Neuronal stem cell (in vitro differentiated cells): ENCODE measurements at regions not wholly inside any gene's neighbourhood (a gene's known extent, or its start where the extent isn't known, plus 50 kb on each side); places are given as distances from the start of the nearest gene placed in this dataset.
A peak's percentile ranks its signal among the peaks of the same experiment; 100 is the strongest.

ENCODE experiments used
- DNase-seq: peaks from one replicate; pipeline ENCODE4 v3.0.0-alpha.2; 2013; ENCODE audit warnings: low spot score
- H2AFZ ChIP-seq: one replicate; pipeline ENCODE4 v1.6.1; 2013; ENCODE audit warnings: mild to moderate bottlenecking, low read length, inconsistent platforms
- H2AK5ac ChIP-seq: 2 replicates; pipeline ENCODE4 v1.6.1; 2013; ENCODE audit warnings: low read depth, mild to moderate bottlenecking, inconsistent platforms, low read length, moderate library complexity, mixed read lengths
- H2BK120ac ChIP-seq: 2 replicates; pipeline ENCODE4 v1.6.1; 2013; ENCODE audit warnings: low read depth, mild to moderate bottlenecking, inconsistent platforms, low read length, moderate library complexity, mixed read lengths
- H2BK12ac ChIP-seq: one replicate; pipeline ENCODE4 v1.6.1; 2013; ENCODE audit warnings: low read length, inconsistent platforms
- H2BK15ac ChIP-seq: 2 replicates; pipeline ENCODE4 v1.6.1; 2013; ENCODE audit warnings: mild to moderate bottlenecking, low read length, inconsistent platforms, mixed read lengths
- H2BK5ac ChIP-seq: one replicate; pipeline ENCODE4 v1.6.1; 2013; ENCODE audit warnings: inconsistent platforms, mild to moderate bottlenecking, low read length, moderate library complexity
- H3K14ac ChIP-seq: one replicate; pipeline ENCODE4 v1.6.1; 2013; ENCODE audit warnings: low read length, inconsistent platforms
- H3K18ac ChIP-seq: 2 replicates; pipeline ENCODE4 v1.6.1; 2013; ENCODE audit warnings: low read length, inconsistent platforms
- H3K23ac ChIP-seq: 2 replicates; pipeline ENCODE4 v1.6.1; 2013; ENCODE audit warnings: low read depth, mild to moderate bottlenecking, mixed read lengths, low read length, inconsistent platforms; ENCODE audit not compliant: poor library complexity
- H3K27ac ChIP-seq: replicated peaks from 3 replicates; pipeline ENCODE4 v1.5.1; 2013; ENCODE audit warnings: low read length, inconsistent platforms
- H3K27me3 ChIP-seq, 3 experiments: 2 replicates each; pipeline ENCODE4 v1.6.1; 2013; ENCODE audit warnings: low read length in 3 of 3, mild to moderate bottlenecking in 2 of 3, inconsistent platforms in 1 of 3, low read depth in 1 of 3, mixed read lengths in 1 of 3, moderate library complexity in 1 of 3; ENCODE audit not compliant: control insufficient read depth in 3 of 3, insufficient read depth in 3 of 3
- H3K36me3 ChIP-seq, 2 donors: replicated peaks in 1 of 2; 2 replicates each; pipeline ENCODE4 v1.6.1; 2013; ENCODE audit warnings: low read length in 2 of 2; ENCODE audit not compliant: control insufficient read depth in 2 of 2, insufficient read depth in 2 of 2
- H3K4ac ChIP-seq: 2 replicates; pipeline ENCODE4 v1.6.1; 2013; ENCODE audit warnings: inconsistent platforms, mild to moderate bottlenecking, low read length, moderate library complexity
- H3K4me1 ChIP-seq, 2 donors: 1 replicate in 1 of 2; 2 replicates in 1 of 2; pipeline ENCODE4 v1.6.1; 2013; ENCODE audit warnings: low read length in 2 of 2, low read depth in 1 of 2; ENCODE audit not compliant: control insufficient read depth in 2 of 2, insufficient read depth in 1 of 2
- H3K4me2 ChIP-seq: one replicate; pipeline ENCODE4 v1.6.1; 2013; ENCODE audit warnings: mild to moderate bottlenecking, low read length, inconsistent platforms; ENCODE audit not compliant: insufficient read depth, poor library complexity, severe bottlenecking
- H3K4me3 ChIP-seq, 2 donors: 2 replicates each; pipeline ENCODE4 v1.5.1; 2013; ENCODE audit warnings: low read length in 2 of 2, mild to moderate bottlenecking in 2 of 2, inconsistent platforms in 1 of 2, moderate library complexity in 1 of 2
- H3K79me1 ChIP-seq: one replicate; pipeline ENCODE4 v1.6.1; 2013; ENCODE audit warnings: low read depth, mild to moderate bottlenecking, inconsistent platforms, low read length, moderate library complexity
- H3K9ac ChIP-seq: one replicate; pipeline ENCODE4 v1.6.1; 2013; ENCODE audit warnings: mild to moderate bottlenecking, low read depth, low read length, inconsistent platforms; ENCODE audit not compliant: poor library complexity
- H3K9me3 ChIP-seq, 2 donors: replicated peaks in 1 of 2; 2 replicates each; pipeline versions ENCODE3 to v1.6.1; 2013; ENCODE audit warnings: low read length in 2 of 2, mild to moderate bottlenecking in 2 of 2, inconsistent platforms in 1 of 2, low read depth in 1 of 2, mixed read lengths in 1 of 2, moderate library complexity in 1 of 2; ENCODE audit not compliant: control insufficient read depth in 2 of 2, insufficient read depth in 1 of 2
- H4K8ac ChIP-seq: one replicate; pipeline ENCODE4 v1.6.1; 2013; ENCODE audit warnings: low read depth, mild to moderate bottlenecking, inconsistent platforms, low read length, moderate library complexity
- H4K91ac ChIP-seq: one replicate; pipeline ENCODE4 v1.6.1; 2013; ENCODE audit warnings: low read length, low read depth, mild to moderate bottlenecking, inconsistent platforms; ENCODE audit not compliant: poor library complexity
- WGBS, 2 donors: extraction: QIAGEN DNeasy Blood & Tissue Kit; methylation state at CpG; one replicate each; pipeline ENCODE4 v1.1.7; 2013; ENCODE audit warnings: missing lambda C conversion rate in 2 of 2, mixed read lengths in 1 of 2; ENCODE audit not compliant: insufficient read length in 2 of 2, insufficient replicate concordance in 1 of 2; ENCODE audit errors: extremely low coverage in 2 of 2; 5-methylcytosine and 5-hydroxymethylcytosine counted together

- Histone ChIP-seq H2BK120ac (no peak overlapping the region), H3K18ac (peak overlapping the region; percentile 48), H4K8ac (no peak overlapping the region), H4K91ac (no peak overlapping the region), H3K4ac (no peak overlapping the region), H2BK12ac (no peak overlapping the region), H2AK5ac (peak overlapping the region; percentile 26), H2AFZ (no peak overlapping the region), H3K4me2 (no peak overlapping the region), H3K4me3 (no peak overlapping the region), H3K9ac (no peak overlapping the region), H2BK5ac (peak overlapping the region; percentile 2), H3K27ac (no peak overlapping the region), H3K9me3 (no peaks in the 10 kb centered on the region), H3K23ac (no peak overlapping the region), H3K36me3 (no peaks in the 10 kb centered on the region), H3K14ac (no peak overlapping the region), H3K27me3 (peaks cover 0 to 8% (median 0%) of the 10 kb centered on the region in 3 experiments), H3K4me1 (peaks cover 3 to 16% of the 10 kb centered on the region in 2 donors), H2BK15ac (no peak overlapping the region), H3K79me1 (no peaks in the 10 kb centered on the region)
- no CpG with 5 or more reads among the region's 12 CpGs for WGBS, 2 donors
- DNase-seq, result peak; percentile 67
Observed at GRCh38 chr2:15748736-15749323, 157.2 kb downstream of the DDX1 start.

GRCh38 chr2:15749460-15750432 is 158.1 kb downstream of the DDX1 start:
- Histone ChIP-seq H3K4me1 (peaks cover 3 to 16% of the 10 kb centered on the region in 2 donors), H3K4me3 (no peak overlapping the region), H2BK120ac (no peak overlapping the region), H2AFZ (no peak overlapping the region), H3K18ac (peak overlapping the region; percentile 27), H3K14ac (no peak overlapping the region), H3K79me1 (no peaks in the 10 kb centered on the region), H3K36me3 (no peaks in the 10 kb centered on the region), H3K27ac (peak overlapping the region; percentile 36), H3K9me3 (no peaks in the 10 kb centered on the region), H2BK5ac (no peak overlapping the region), H3K27me3 (peaks cover 0 to 4% (median 0%) of the 10 kb centered on the region in 3 experiments), H3K23ac (no peak overlapping the region), H3K4me2 (no peak overlapping the region), H4K8ac (no peak overlapping the region), H3K9ac (no peak overlapping the region), H2AK5ac (peak overlapping the region; percentile 30), H4K91ac (no peak overlapping the region), H3K4ac (no peak overlapping the region), H2BK12ac (no peak overlapping the region), H2BK15ac (no peak overlapping the region)
- no CpG with 5 or more reads among the region's 11 CpGs for WGBS, 2 donors
- DNase-seq, result no peak

- DNase-seq, result no peak
- H2BK120ac ChIP-seq, result no peak overlapping the region
- H3K27me3 ChIP-seq, result peaks cover 0 to 6% (median 0%) of the 10 kb centered on the region in 3 experiments
- no peak overlapping the region for H2BK15ac ChIP-seq
- peaks cover 0 to 2% of the 10 kb centered on the region in 2 donors for H3K9me3 ChIP-seq
- H2AFZ ChIP-seq, result no peak overlapping the region
- peaks cover 3 to 15% of the 10 kb centered on the region in 2 donors for H3K4me1 ChIP-seq
- H3K4me3 ChIP-seq, result no peak overlapping the region
- H3K14ac ChIP-seq, result no peak overlapping the region
- no peak overlapping the region for H2AK5ac ChIP-seq
- H3K79me1 ChIP-seq, result no peaks in the 10 kb centered on the region
- no peaks in the 10 kb centered on the region for H3K36me3 ChIP-seq
- no peak overlapping the region for H3K9ac ChIP-seq
- H2BK5ac ChIP-seq, result no peak overlapping the region
- H4K91ac ChIP-seq, result no peak overlapping the region
- H3K4ac ChIP-seq, result no peak overlapping the region
- H3K23ac ChIP-seq, result no peak overlapping the region
- H3K4me2 ChIP-seq, result no peak overlapping the region
- no peak overlapping the region for H3K27ac ChIP-seq
- WGBS, 2 donors, result no CpG with 5 or more reads among the region's 3 CpGs
- H4K8ac ChIP-seq, result no peak overlapping the region
- H2BK12ac ChIP-seq, result no peak overlapping the region
- H3K18ac ChIP-seq, result no peak overlapping the region
Observed at GRCh38 chr2:15750433-15750814, 158.8 kb downstream of the DDX1 start.

GRCh38 chr2:15750822-15751329 is 159.2 kb downstream of the DDX1 start:
- DNase-seq, result no peak
- H3K4me1 ChIP-seq, result peaks cover 3 to 15% of the 10 kb centered on the region in 2 donors
- no CpG with 5 or more reads among the region's 3 CpGs for WGBS, 2 donors

More at GRCh38 chr2:15750822-15751329, 159.2 kb downstream of the DDX1 start:
- H3K27ac ChIP-seq, result no peak overlapping the region
- H4K91ac ChIP-seq, result no peak overlapping the region
- peaks cover 0 to 6% (median 0%) of the 10 kb centered on the region in 3 experiments for H3K27me3 ChIP-seq
- H2BK120ac ChIP-seq, result no peak overlapping the region
- peaks cover 0 to 2% of the 10 kb centered on the region in 2 donors for H3K9me3 ChIP-seq
- H3K23ac ChIP-seq, result no peak overlapping the region
- no peak overlapping the region for H3K14ac ChIP-seq
- no peak overlapping the region for H3K4me2 ChIP-seq
- no peak overlapping the region for H2AK5ac ChIP-seq
- no peak overlapping the region for H2AFZ ChIP-seq
- H3K79me1 ChIP-seq, result no peaks in the 10 kb centered on the region
- H3K18ac ChIP-seq, result no peak overlapping the region
- H2BK12ac ChIP-seq, result no peak overlapping the region
- no peak overlapping the region for H3K9ac ChIP-seq
- H2BK5ac ChIP-seq, result no peak overlapping the region
- H4K8ac ChIP-seq, result no peak overlapping the region
- H2BK15ac ChIP-seq, result peak overlapping the region; percentile 62
- H3K36me3 ChIP-seq, result no peaks in the 10 kb centered on the region
- H3K4me3 ChIP-seq, result no peak overlapping the region
- H3K4ac ChIP-seq, result no peak overlapping the region
